ENCODE measurements at regions not wholly inside any gene's neighbourhood (a gene's known extent, or its start where the extent isn't known, plus 50 kb on each side); places are given as distances from the start of the nearest gene placed in this dataset.

- TF ChIP-seq CTCF (conservative IDR thresholded peaks at IDR 0.05; ENCODE audit: low read depth in 2 of 2): no peak
- TF ChIP-seq EZH2 (IDR thresholded peaks at IDR 0.05; ENCODE audit: low read depth, unreplicated experiment): no peak
Measured at GRCh38 chr1:239742416-239743109, 349.1 kb upstream of the FMN2 start.

All from GM23338 (cell line).